Ovary (tissue), 3 donors: ENCODE measurements at regions not wholly inside any gene's neighbourhood (a gene's known extent, or its start where the extent isn't known, plus 50 kb on each side); places are given as distances from the start of the nearest gene placed in this dataset.

ENCODE experiments used
- CTCF ChIP-seq, 3 donors: fragments of 450-650 bp in 2 of 3; fragments of 200-600 bp in 1 of 3; IDR thresholded peaks; one replicate each; pipeline versions ENCODE4 v1.5.1 to v1.8.0; 2016 to 2022; ENCODE audit warnings: antibody characterized with exemption in 3 of 3, mild to moderate bottlenecking in 1 of 3
- POLR2A ChIP-seq: fragments of 450-650 bp; IDR thresholded peaks from one replicate; pipeline ENCODE4 v1.6.1; 2017; ENCODE audit warnings: antibody characterized with exemption, mild to moderate bottlenecking, moderate library complexity
- donor health status: DM: no; HTN: no; CAD: no.

GRCh38 chr3:148330542-148330941, 367.2 kb upstream of the AGTR1 start:
- no peak for TF ChIP-seq CTCF (IDR thresholded peaks at IDR 0.05)
- no peak for TF ChIP-seq POLR2A
